PC-9 (cell line): ENCODE measurements at regions not wholly inside any gene's neighbourhood (a gene's known extent, or its start where the extent isn't known, plus 50 kb on each side); places are given as distances from the start of the nearest gene placed in this dataset.

Source experiments
- EZH2 ChIP-seq: fragments of 200-600 bp; sonication (generic); IDR thresholded peaks from 2 replicates; pipeline ENCODE4 v1.8.0; 2017; ENCODE audit warnings: antibody characterized with exemption, low read depth
- TF ChIP-seq, protein P1 (sequence below): fragments of 200-600 bp; sonication (generic); conservative IDR thresholded peaks from 2 replicates; pipeline ENCODE4 v1.6.1; 2017; ENCODE audit warnings: mixed run types, antibody characterized with exemption, mild to moderate bottlenecking, moderate library complexity

DNA sequence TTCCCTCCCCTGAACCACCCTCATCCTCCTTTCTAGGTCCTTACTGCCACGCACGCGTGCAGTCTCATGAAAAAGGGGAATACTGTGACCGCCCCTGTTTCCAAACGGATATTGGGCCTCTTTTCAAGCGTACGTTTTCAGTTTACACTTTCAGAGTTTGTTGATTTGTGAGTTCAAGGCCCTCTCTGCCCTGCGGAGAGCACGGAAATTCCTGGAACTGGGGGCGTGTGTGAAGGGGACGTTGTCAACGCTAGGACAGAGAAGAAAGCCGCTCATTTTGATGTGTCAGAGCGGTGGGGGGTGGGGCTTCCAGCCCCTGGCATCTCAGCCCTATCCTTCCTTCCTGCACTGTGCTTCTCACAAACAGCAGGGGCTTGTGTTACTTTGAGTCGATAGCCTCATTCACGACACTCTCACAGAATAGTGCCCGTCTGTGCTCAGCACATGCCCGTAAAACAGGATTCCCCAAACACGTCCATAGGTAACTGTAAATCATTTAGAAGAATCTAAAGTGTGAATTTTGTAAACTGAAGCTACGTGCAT lies 137.6 kb upstream of the PEG3 start:
- TF ChIP-seq, protein P1, sequence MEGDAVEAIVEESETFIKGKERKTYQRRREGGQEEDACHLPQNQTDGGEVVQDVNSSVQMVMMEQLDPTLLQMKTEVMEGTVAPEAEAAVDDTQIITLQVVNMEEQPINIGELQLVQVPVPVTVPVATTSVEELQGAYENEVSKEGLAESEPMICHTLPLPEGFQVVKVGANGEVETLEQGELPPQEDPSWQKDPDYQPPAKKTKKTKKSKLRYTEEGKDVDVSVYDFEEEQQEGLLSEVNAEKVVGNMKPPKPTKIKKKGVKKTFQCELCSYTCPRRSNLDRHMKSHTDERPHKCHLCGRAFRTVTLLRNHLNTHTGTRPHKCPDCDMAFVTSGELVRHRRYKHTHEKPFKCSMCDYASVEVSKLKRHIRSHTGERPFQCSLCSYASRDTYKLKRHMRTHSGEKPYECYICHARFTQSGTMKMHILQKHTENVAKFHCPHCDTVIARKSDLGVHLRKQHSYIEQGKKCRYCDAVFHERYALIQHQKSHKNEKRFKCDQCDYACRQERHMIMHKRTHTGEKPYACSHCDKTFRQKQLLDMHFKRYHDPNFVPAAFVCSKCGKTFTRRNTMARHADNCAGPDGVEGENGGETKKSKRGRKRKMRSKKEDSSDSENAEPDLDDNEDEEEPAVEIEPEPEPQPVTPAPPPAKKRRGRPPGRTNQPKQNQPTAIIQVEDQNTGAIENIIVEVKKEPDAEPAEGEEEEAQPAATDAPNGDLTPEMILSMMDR = no peak
- no peak for TF ChIP-seq EZH2
